IPS-NIHi7 (cell line): ENCODE measurements at regions not wholly inside any gene's neighbourhood (a gene's known extent, or its start where the extent isn't known, plus 50 kb on each side); places are given as distances from the start of the nearest gene placed in this dataset.
"Not testable (repeated sequence)": the region's sequence is repeated elsewhere in the genome, so short reads cannot be mapped to it uniquely, and the experiment has no call there.

Experiments
- DNase-seq: peaks from one replicate; pipeline ENCODE4 v3.0.0; 2012; ENCODE audit warnings: mixed read lengths; ENCODE audit errors: extremely low spot score

GRCh38 chr2:16763056-16763455 is 97.4 kb upstream of the CYRIA start:
- no peak for DNase-seq

GRCh38 chr2:16760426-16760825 is 94.8 kb upstream of the CYRIA start:
- no peak for DNase-seq

GRCh38 chr2:16756831-16757644 is 91.4 kb upstream of the CYRIA start:
- peak; percentile 91 for DNase-seq

GRCh38 chr2:16755442-16755841 is 89.8 kb upstream of the CYRIA start:
- no peak for DNase-seq

GRCh38 chr2:16753025-16753424 is 87.4 kb upstream of the CYRIA start:
- not testable (repeated sequence) for DNase-seq

- DNase-seq, result not testable (repeated sequence)
These were observed 85.2 kb upstream of the CYRIA start for GRCh38 chr2:16750925-16751214.

GRCh38 chr2:16750175-16750924 is 84.7 kb upstream of the CYRIA start:
- DNase-seq, result no peak

- DNase-seq, result not testable (repeated sequence)
These were observed 83.1 kb upstream of the CYRIA start for GRCh38 chr2:16748511-16749266.

- no peak for DNase-seq
These were observed 82.1 kb upstream of the CYRIA start for GRCh38 chr2:16747689-16748088.

GRCh38 chr2:16747257-16747656 is 81.6 kb upstream of the CYRIA start:
- DNase-seq, result no peak

GRCh38 chr2:16746833-16747232 is 81.2 kb upstream of the CYRIA start:
- no peak for DNase-seq

GRCh38 chr2:16746329-16746728 is 80.7 kb upstream of the CYRIA start:
- no peak for DNase-seq

GRCh38 chr2:16745466-16745865 is 79.8 kb upstream of the CYRIA start:
- no peak for DNase-seq

- DNase-seq, result no peak
These were observed 78.9 kb upstream of the CYRIA start for GRCh38 chr2:16744521-16744920.

- no peak for DNase-seq
These were observed 76.4 kb upstream of the CYRIA start for GRCh38 chr2:16742026-16742425.

- DNase-seq, result no peak
These were observed 75.9 kb upstream of the CYRIA start for GRCh38 chr2:16741498-16741897.

- no peak for DNase-seq
These were observed 74.3 kb upstream of the CYRIA start for GRCh38 chr2:16739778-16740581.

- DNase-seq, result no peak
These were observed 73.0 kb upstream of the CYRIA start for GRCh38 chr2:16738361-16739225.

- DNase-seq, result no peak
These were observed 72.2 kb upstream of the CYRIA start for GRCh38 chr2:16737812-16738211.

- no peak for DNase-seq
These were observed 71.0 kb upstream of the CYRIA start for GRCh38 chr2:16736633-16737032.

- no peak for DNase-seq
These were observed 63.7 kb upstream of the CYRIA start for GRCh38 chr2:16729335-16729734.
